ENCODE measurements at regions not wholly inside any gene's neighbourhood (a gene's known extent, or its start where the extent isn't known, plus 50 kb on each side); places are given as distances from the start of the nearest gene placed in this dataset.

GRCh38 chr7:84674236-84674913 lies 479.8 kb upstream of the SEMA3A start:
- no peak for ATAC-seq

GRCh38 chr7:84669177-84669732 lies 474.7 kb upstream of the SEMA3A start:
- no peak for ATAC-seq

- ATAC-seq = no peak
Measured at GRCh38 chr7:84668116-84668515, 473.5 kb upstream of the SEMA3A start.

- ATAC-seq = no peak
Measured at GRCh38 chr7:84666651-84667050, 472.1 kb upstream of the SEMA3A start.

GRCh38 chr7:84665339-84665738 lies 470.8 kb upstream of the SEMA3A start:
- no peak for ATAC-seq

- no peak for ATAC-seq
Measured at GRCh38 chr7:84664626-84665025, 470.0 kb upstream of the SEMA3A start.

- ATAC-seq = no peak
Measured at GRCh38 chr7:84663224-84663623, 468.6 kb upstream of the SEMA3A start.

GRCh38 chr7:84658286-84658685 lies 463.7 kb upstream of the SEMA3A start:
- no peak for ATAC-seq

GRCh38 chr7:84654273-84654672 lies 459.7 kb upstream of the SEMA3A start:
- no peak for ATAC-seq

- no peak for ATAC-seq
Measured at GRCh38 chr7:84651876-84652275, 457.3 kb upstream of the SEMA3A start.

GRCh38 chr7:84647797-84648757 lies 453.5 kb upstream of the SEMA3A start:
- ATAC-seq = no peak

GRCh38 chr7:84642611-84643010 lies 448.0 kb upstream of the SEMA3A start:
- ATAC-seq = no peak

GRCh38 chr7:84640637-84641036 lies 446.0 kb upstream of the SEMA3A start:
- no peak for ATAC-seq

- no peak for ATAC-seq
Measured at GRCh38 chr7:84638339-84638697, 443.7 kb upstream of the SEMA3A start.

GRCh38 chr7:84637568-84638338 lies 443.2 kb upstream of the SEMA3A start:
- peak; percentile 26 for ATAC-seq

- ATAC-seq = no peak
Measured at GRCh38 chr7:84631913-84632312, 437.3 kb upstream of the SEMA3A start.

- ATAC-seq = peak; percentile 10
Measured at GRCh38 chr7:84629640-84630318, 435.2 kb upstream of the SEMA3A start.

- ATAC-seq = no peak
Measured at GRCh38 chr7:84629216-84629615, 434.6 kb upstream of the SEMA3A start.

GRCh38 chr7:84627250-84627649 lies 432.7 kb upstream of the SEMA3A start:
- ATAC-seq = no peak

- no peak for ATAC-seq
Measured at GRCh38 chr7:84624927-84625326, 430.3 kb upstream of the SEMA3A start.

- ATAC-seq = no peak
Measured at GRCh38 chr7:84624527-84624926, 429.9 kb upstream of the SEMA3A start.
